Muscle of leg (tissue), 3 donors: ENCODE measurements at regions not wholly inside any gene's neighbourhood (a gene's known extent, or its start where the extent isn't known, plus 50 kb on each side); places are given as distances from the start of the nearest gene placed in this dataset.
"Not testable (repeated sequence)": the region's sequence is repeated elsewhere in the genome, so short reads cannot be mapped to it uniquely, and the experiment has no call there.

ENCODE experiments used
- DNase-seq: peaks from one replicate; pipeline ENCODE4 v3.0.0; 2013
- H3K27ac ChIP-seq: one replicate; pipeline ENCODE4 v1.5.1; 2013; ENCODE audit warnings: mild to moderate bottlenecking, low read length, control low read depth
- H3K27me3 ChIP-seq: one replicate; pipeline ENCODE4 v1.6.1; 2013; ENCODE audit warnings: low read length; ENCODE audit not compliant: control insufficient read depth, insufficient read depth
- H3K36me3 ChIP-seq: one replicate; pipeline ENCODE4 v1.6.1; 2013; ENCODE audit warnings: low read length; ENCODE audit not compliant: control insufficient read depth, insufficient read depth
- H3K4me1 ChIP-seq: one replicate; pipeline ENCODE4 v1.6.1; 2013; ENCODE audit warnings: low read length; ENCODE audit not compliant: control insufficient read depth, insufficient read depth
- H3K4me3 ChIP-seq: one replicate; pipeline ENCODE4 v1.5.1; 2013; ENCODE audit warnings: low read length, control low read depth
- H3K9me3 ChIP-seq: replicated peaks from 2 replicates; pipeline ENCODE4 v1.6.1; 2013; ENCODE audit warnings: low read depth, low read length; ENCODE audit not compliant: control insufficient read depth
- WGBS: methylation state at CpG from one replicate; pipeline ENCODE4 v1.1.5; 2013; ENCODE audit warnings: missing lambda C conversion rate; ENCODE audit not compliant: insufficient coverage; 5-methylcytosine and 5-hydroxymethylcytosine counted together

DNA sequence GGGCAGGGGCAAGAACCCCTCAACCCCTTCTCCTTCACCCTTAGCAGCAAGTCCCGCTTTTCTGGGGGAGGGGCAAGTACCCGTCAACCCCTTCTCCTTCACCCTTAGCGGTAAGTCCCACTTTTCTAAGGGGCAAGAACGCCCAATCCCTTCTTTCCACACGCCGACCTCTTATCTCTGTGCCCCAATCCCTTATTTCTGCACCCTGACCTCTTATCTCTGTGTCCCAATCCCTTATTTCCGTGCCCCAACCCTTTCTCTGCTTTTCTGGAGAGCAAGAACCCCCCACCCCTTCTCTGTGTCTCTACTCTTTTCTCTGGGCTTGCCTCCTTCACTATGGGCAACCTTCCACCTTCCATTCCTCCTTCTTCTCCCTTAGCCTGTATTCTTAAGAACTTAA, 225.0 kb upstream of the DUSP10 start:
- not testable (repeated sequence) for H3K4me3 ChIP-seq, DNase-seq, H3K9me3 ChIP-seq, H3K36me3 ChIP-seq, H3K27ac ChIP-seq, H3K4me1 ChIP-seq, H3K27me3 ChIP-seq
- WGBS: 95% methylated on average over 7 of the region's 7 CpGs

DNA sequence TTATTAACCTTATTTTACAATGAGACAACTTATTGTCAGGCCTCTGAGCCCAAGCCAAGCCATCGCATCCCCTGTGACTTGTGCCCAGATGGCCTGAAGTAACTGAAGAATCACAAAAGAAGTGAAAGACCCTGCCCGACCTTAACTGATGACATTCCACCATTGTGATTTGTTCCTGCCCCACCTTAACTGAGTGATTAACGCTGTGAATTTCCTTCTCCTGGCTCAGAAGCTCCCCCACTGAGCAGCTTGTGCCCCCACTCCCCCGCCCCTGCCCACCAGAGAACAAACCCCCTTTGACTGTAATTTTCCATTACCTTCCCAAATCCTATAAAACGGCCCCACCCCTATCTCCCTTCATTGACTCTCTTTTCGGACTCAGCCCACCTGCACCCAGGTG, 224.0 kb upstream of the DUSP10 start:
- not testable (repeated sequence) for H3K4me1 ChIP-seq, H3K27me3 ChIP-seq, H3K4me3 ChIP-seq, H3K9me3 ChIP-seq, H3K36me3 ChIP-seq, DNase-seq, H3K27ac ChIP-seq
- WGBS: 87% methylated on average over 4 of the region's 6 CpGs

DNA sequence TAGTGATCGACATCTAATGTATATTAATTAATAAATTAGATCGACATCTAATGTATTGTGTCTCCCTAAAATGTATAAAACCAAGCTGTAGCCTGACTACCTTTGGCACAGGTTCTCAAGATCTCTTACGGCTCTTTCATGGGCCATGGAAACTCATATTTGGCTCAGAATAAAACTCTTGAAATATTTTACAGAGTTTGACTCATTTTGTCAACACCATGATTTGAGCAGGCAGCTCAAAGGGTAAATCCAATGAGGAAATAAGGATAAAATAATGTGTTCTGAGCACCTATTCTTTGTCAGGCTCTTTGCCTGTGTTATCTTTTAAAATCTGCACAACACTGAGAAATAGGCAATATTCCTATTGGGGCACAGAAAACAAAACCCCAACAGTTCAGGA, 223.4 kb upstream of the DUSP10 start:
- Histone ChIP-seq H3K27ac (no peak overlapping the region), H3K27me3 (no peaks in the 10 kb centered on the region), H3K36me3 (no peaks in the 10 kb centered on the region), H3K9me3 (no peaks in the 10 kb centered on the region), H3K4me3 (no peak overlapping the region), H3K4me1 (no peaks in the 10 kb centered on the region)
- no CpG with 5 or more reads among the region's 3 CpGs for WGBS
- DNase-seq: no peak

DNA sequence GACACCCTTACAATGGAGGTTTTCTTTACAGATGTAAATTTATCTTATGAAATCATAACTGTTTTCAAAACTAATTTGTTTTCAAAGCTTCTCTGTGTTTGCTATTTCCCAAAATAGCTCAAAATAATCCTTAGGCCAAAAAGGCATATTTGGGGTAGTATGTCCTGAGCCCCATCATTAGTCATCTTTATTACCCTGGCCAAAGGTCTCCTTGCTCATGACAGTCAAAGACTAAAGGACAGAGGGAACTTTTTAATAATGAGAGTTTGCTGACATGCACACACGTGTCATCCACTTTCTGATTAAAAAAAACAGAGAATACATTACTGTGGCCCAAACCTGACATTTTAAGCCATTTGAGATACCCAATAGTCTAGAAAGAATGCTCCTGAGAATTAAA, 221.9 kb upstream of the DUSP10 start:
- H3K27me3 ChIP-seq: no peaks in the 10 kb centered on the region
- H3K36me3 ChIP-seq: no peaks in the 10 kb centered on the region
- WGBS: no CpG with 5 or more reads among the region's 1 CpG
- no peak overlapping the region for H3K27ac ChIP-seq
- no peaks in the 10 kb centered on the region for H3K9me3 ChIP-seq
- H3K4me1 ChIP-seq: no peaks in the 10 kb centered on the region
- no peak for DNase-seq
- H3K4me3 ChIP-seq: no peak overlapping the region

DNA sequence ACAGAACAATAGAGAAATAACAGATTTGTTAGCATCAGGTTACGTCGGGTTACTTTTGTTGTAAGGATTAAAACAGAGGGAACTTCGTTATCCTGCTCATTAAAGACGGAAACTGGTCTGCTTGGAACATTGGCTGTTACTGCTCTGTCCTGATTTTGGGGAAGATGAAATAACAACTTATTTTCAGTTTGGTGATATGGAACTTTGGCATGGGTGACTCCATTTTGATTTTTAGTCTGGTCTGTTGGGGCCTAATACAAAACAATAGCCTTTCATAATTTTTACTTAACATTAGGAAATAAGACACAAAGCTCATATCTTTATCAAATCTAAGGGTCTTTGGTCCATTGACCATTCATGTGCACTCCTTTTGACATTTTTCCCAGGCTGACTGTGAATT, 220.5 kb upstream of the DUSP10 start:
- Histone ChIP-seq H3K9me3 (no peaks in the 10 kb centered on the region), H3K27me3 (no peaks in the 10 kb centered on the region), H3K4me3 (no peak overlapping the region), H3K36me3 (no peaks in the 10 kb centered on the region), H3K27ac (no peak overlapping the region), H3K4me1 (no peaks in the 10 kb centered on the region)
- WGBS: 95% methylated on average over 4 of the region's 4 CpGs
- DNase-seq: no peak

DNA sequence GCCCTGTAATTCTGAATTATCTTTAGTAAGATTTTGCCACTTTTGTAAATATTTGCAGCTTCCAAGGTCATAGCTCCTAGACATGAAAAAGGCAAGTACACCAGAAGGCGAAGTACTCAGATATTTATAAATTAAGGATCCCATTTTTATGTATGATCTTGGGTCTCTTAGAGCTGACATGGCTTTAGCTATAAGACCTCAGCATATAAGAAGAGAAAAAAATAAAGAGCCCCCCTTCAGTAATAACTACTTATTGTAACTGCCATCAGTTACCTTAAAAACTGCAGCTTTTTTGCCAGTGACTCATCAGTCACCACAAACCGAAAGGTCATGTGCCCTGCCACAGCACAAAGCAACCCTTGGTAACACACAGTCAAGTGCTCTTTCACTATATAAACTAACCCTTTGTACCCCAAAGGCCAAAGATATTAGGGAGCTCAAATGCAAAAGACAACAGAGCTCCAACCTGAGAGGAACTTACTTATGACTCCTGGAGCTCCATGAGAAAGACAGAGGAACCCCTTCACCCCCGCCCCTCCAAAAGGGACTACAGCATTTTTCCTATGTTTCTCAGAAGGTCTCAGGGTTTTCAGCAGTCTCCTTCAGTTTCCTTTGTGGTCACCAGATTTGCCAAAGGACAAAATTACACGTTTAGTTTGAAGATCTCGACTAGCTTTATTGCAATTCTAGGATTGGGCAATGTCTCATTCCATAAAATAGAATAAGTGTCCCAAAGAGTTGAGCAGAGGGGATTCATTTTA, 219.8 kb upstream of the DUSP10 start:
- Histone ChIP-seq H3K9me3 (no peaks in the 10 kb centered on the region), H3K4me1 (no peaks in the 10 kb centered on the region), H3K36me3 (no peaks in the 10 kb centered on the region), H3K27me3 (no peaks in the 10 kb centered on the region), H3K27ac (no peak overlapping the region), H3K4me3 (no peak overlapping the region)
- no peak for DNase-seq
- WGBS: 75% methylated on average over 2 of the region's 5 CpGs

DNA sequence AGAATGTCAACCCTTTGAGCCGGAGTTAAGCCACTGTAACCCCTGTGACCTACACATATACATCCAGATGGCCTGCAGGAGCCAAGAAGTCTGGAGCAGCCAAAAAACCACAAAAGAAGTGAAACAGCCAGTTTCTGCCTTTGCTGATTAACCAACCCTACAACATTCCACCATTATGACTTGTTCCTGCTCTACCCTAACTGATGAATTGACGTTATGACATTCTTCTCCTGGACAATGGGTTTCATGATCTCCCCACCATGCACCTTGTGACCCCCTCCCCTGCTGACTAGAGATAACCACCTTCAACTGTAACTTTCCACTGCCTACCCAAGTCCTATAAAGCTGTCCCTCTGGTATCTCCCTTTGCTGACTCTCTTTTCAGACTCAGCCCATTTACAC, 216.3 kb upstream of the DUSP10 start:
- WGBS: 45% methylated on average over 1 of the region's 2 CpGs
- H3K4me3 ChIP-seq, DNase-seq, H3K4me1 ChIP-seq, H3K27me3 ChIP-seq, H3K36me3 ChIP-seq, H3K9me3 ChIP-seq, H3K27ac ChIP-seq: not testable (repeated sequence)

DNA sequence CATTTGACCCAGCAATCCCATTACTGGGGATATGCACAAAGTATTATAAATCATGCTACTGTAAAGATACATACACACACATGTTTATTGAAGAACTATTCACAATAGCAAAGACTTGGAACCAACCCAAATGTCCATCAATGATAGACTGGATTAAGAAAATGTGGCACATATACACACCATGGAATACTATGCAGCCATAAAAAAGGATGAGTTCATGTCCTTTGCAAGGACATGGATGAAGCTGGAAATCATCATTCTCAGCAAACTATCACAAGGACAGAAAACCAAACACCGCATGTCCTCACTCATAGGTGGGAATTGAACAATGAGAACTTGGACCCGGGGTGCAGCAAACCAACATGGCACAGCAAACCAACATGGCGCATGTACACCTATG, 215.5 kb upstream of the DUSP10 start:
- not testable (repeated sequence) for H3K4me1 ChIP-seq, H3K27ac ChIP-seq, H3K4me3 ChIP-seq, H3K36me3 ChIP-seq, DNase-seq, H3K9me3 ChIP-seq, H3K27me3 ChIP-seq
- no CpG with 5 or more reads among the region's 3 CpGs for WGBS

DNA sequence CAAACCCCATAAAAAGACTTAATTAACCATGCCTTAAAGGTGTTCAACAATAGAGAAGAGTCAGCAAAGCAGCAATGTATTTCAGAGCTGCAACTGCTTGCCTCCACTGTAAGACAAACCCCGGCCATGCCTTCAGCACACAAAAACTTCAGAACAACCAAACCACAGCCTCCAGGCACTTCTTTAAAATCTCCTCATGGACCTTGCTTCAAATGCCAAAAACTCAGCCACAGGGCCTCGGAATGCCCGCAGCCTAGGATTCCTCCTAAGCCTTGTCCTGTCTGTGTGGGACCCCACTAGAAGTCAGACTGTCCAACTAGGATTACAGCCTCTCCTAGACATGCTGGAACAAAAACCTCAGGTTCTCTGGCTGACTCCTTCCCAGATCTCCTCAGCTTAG, 208.1 kb upstream of the DUSP10 start:
- Histone ChIP-seq H3K4me1 (no peaks in the 10 kb centered on the region), H3K4me3 (no peak overlapping the region), H3K36me3 (no peaks in the 10 kb centered on the region), H3K27ac (no peak overlapping the region), H3K9me3 (peaks cover 3% of the 10 kb centered on the region), H3K27me3 (no peaks in the 10 kb centered on the region)
- WGBS: 83% methylated on average over 3 of the region's 3 CpGs
- no peak for DNase-seq

DNA sequence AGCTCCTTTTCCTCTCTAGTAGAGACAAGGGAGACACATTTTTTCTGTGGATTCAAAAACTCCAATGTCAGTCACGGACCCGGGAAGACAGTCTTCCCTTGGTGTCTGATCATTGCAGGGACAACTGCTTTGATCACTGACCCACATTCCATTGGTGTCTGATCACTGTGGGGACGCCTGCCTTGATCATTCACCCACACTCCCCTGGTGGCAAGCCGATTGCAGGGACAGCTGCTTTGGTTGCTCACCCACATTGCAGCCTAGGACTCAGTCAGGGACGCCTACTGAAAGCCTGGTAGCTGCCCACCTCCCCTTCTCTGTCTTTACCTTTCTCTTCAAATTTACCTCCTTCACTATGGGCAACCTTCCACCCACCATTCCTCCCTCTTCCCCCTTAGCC, 206.6 kb upstream of the DUSP10 start:
- no peak overlapping the region for H3K4me3 ChIP-seq
- H3K27me3 ChIP-seq: no peaks in the 10 kb centered on the region
- no peak for DNase-seq
- 82% methylated on average over 5 of the region's 5 CpGs for WGBS
- H3K27ac ChIP-seq: no peak overlapping the region
- peaks cover 5% of the 10 kb centered on the region for H3K9me3 ChIP-seq
- H3K4me1 ChIP-seq: no peaks in the 10 kb centered on the region
- H3K36me3 ChIP-seq: no peaks in the 10 kb centered on the region

DNA sequence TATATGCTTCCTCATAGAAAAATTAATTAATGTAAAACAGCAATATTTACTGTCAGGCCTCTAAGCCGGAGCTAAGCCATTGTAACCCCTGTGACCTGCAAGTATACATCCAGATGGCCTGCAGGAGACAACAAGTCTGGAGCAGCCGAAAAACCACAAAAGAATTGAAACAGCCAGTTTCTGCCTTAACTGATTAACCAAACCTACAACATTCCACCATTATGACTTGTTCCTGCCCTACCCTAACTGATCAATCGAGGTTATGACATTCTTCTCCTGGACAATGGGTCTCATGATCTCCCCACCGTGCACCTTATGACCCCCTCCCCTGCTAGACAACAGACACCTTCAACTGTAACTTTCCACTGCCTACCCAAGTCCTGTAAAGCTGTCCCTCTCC, 205.8 kb upstream of the DUSP10 start:
- no peaks in the 10 kb centered on the region for H3K27me3 ChIP-seq
- H3K4me1 ChIP-seq: no peaks in the 10 kb centered on the region
- peaks cover 5% of the 10 kb centered on the region for H3K9me3 ChIP-seq
- WGBS: 85% methylated on average over 3 of the region's 4 CpGs
- DNase-seq: no peak
- H3K36me3 ChIP-seq: no peaks in the 10 kb centered on the region
- H3K4me3 ChIP-seq: no peak overlapping the region
- no peak overlapping the region for H3K27ac ChIP-seq
